ENCODE measurements at regions not wholly inside any gene's neighbourhood (a gene's known extent, or its start where the extent isn't known, plus 50 kb on each side); places are given as distances from the start of the nearest gene placed in this dataset.

- no peaks in the 10 kb centered on the region for H3F3A ChIP-seq (ENCODE audit: control insufficient read depth, insufficient read depth)
- no peak overlapping the region for H3K27ac ChIP-seq (ENCODE audit: low read depth, low read length)
- H3K9me3 ChIP-seq (ENCODE audit: control insufficient read depth, insufficient read depth, low read length) = no peaks in the 10 kb centered on the region
Measured at GRCh38 chr21:38949070-38949380, 143.3 kb downstream of the ETS2 start.

GRCh38 chr21:38948377-38949069 lies 142.8 kb downstream of the ETS2 start:
- no peaks in the 10 kb centered on the region for H4K20me1 ChIP-seq (ENCODE audit: control insufficient read depth, insufficient read depth, low read depth, low read length)
- no peaks in the 10 kb centered on the region for H3K9me3 ChIP-seq (ENCODE audit: control insufficient read depth, insufficient read depth, low read length)
- no peaks in the 10 kb centered on the region for H3K4me1 ChIP-seq (ENCODE audit: control insufficient read depth, low read length)
- H3K36me3 ChIP-seq (ENCODE audit: control insufficient read depth, low read length) = no peaks in the 10 kb centered on the region
- H3K79me2 ChIP-seq (ENCODE audit: control insufficient read depth, low read length) = no peaks in the 10 kb centered on the region
- no peaks in the 10 kb centered on the region for H3K9me2 ChIP-seq (replicated peaks; ENCODE audit: control insufficient read depth, low read length)
- no peak overlapping the region for H3K4me3 ChIP-seq (ENCODE audit: low read length)
- H3K27me3 ChIP-seq (ENCODE audit: control insufficient read depth, low read length) = no peaks in the 10 kb centered on the region
- H3K27ac ChIP-seq (ENCODE audit: low read depth, low read length) = no peak overlapping the region
- H3K4me2 ChIP-seq (ENCODE audit: low read length) = no peak overlapping the region
- H3F3A ChIP-seq (ENCODE audit: control insufficient read depth, insufficient read depth) = no peaks in the 10 kb centered on the region
- TF ChIP-seq, protein P1, sequence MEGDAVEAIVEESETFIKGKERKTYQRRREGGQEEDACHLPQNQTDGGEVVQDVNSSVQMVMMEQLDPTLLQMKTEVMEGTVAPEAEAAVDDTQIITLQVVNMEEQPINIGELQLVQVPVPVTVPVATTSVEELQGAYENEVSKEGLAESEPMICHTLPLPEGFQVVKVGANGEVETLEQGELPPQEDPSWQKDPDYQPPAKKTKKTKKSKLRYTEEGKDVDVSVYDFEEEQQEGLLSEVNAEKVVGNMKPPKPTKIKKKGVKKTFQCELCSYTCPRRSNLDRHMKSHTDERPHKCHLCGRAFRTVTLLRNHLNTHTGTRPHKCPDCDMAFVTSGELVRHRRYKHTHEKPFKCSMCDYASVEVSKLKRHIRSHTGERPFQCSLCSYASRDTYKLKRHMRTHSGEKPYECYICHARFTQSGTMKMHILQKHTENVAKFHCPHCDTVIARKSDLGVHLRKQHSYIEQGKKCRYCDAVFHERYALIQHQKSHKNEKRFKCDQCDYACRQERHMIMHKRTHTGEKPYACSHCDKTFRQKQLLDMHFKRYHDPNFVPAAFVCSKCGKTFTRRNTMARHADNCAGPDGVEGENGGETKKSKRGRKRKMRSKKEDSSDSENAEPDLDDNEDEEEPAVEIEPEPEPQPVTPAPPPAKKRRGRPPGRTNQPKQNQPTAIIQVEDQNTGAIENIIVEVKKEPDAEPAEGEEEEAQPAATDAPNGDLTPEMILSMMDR (IDR thresholded peaks at IDR 0.05; ENCODE audit: low read depth, low read length, poor library complexity, severe bottlenecking) = no peak
- no peak for TF ChIP-seq EZH2phosphoT487 (IDR thresholded peaks at IDR 0.05; ENCODE audit: borderline replicate concordance, low read length)

More at GRCh38 chr21:38949070-38949380, 143.3 kb downstream of the ETS2 start:
- H3K4me2 ChIP-seq (ENCODE audit: low read length) = no peak overlapping the region
- no peaks in the 10 kb centered on the region for H4K20me1 ChIP-seq (ENCODE audit: control insufficient read depth, insufficient read depth, low read depth, low read length)
- no peaks in the 10 kb centered on the region for H3K9me2 ChIP-seq (replicated peaks; ENCODE audit: control insufficient read depth, low read length)
- H3K36me3 ChIP-seq (ENCODE audit: control insufficient read depth, low read length) = no peaks in the 10 kb centered on the region
- H3K79me2 ChIP-seq (ENCODE audit: control insufficient read depth, low read length) = no peaks in the 10 kb centered on the region
- no peak overlapping the region for H3K4me3 ChIP-seq (ENCODE audit: low read length)
- no peaks in the 10 kb centered on the region for H3K27me3 ChIP-seq (ENCODE audit: control insufficient read depth, low read length)
- no peaks in the 10 kb centered on the region for H3K4me1 ChIP-seq (ENCODE audit: control insufficient read depth, low read length)
- TF ChIP-seq, protein P1 (IDR thresholded peaks at IDR 0.05; ENCODE audit: low read depth, low read length, poor library complexity, severe bottlenecking) = no peak
- TF ChIP-seq EZH2phosphoT487 (IDR thresholded peaks at IDR 0.05; ENCODE audit: borderline replicate concordance, low read length) = no peak

- no peak for TF ChIP-seq EZH2phosphoT487 (IDR thresholded peaks at IDR 0.05; ENCODE audit: borderline replicate concordance, low read length)
- TF ChIP-seq, protein P1 (IDR thresholded peaks at IDR 0.05; ENCODE audit: low read depth, low read length, poor library complexity, severe bottlenecking) = no peak
- Histone ChIP-seq H3K4me3 (ENCODE audit: low read length) (no peak overlapping the region), H3K4me2 (ENCODE audit: low read length) (no peak overlapping the region), H3K27ac (ENCODE audit: low read depth, low read length) (no peak overlapping the region), H3K36me3 (ENCODE audit: control insufficient read depth, low read length) (no peaks in the 10 kb centered on the region), H4K20me1 (ENCODE audit: control insufficient read depth, insufficient read depth, low read depth, low read length) (no peaks in the 10 kb centered on the region), H3F3A (ENCODE audit: control insufficient read depth, insufficient read depth) (no peaks in the 10 kb centered on the region), H3K27me3 (ENCODE audit: control insufficient read depth, low read length) (no peaks in the 10 kb centered on the region), H3K9me3 (ENCODE audit: control insufficient read depth, insufficient read depth, low read length) (no peaks in the 10 kb centered on the region), H3K79me2 (ENCODE audit: control insufficient read depth, low read length) (no peaks in the 10 kb centered on the region), H3K4me1 (ENCODE audit: control insufficient read depth, low read length) (no peaks in the 10 kb centered on the region), H3K9me2 (replicated peaks; ENCODE audit: control insufficient read depth, low read length) (no peaks in the 10 kb centered on the region)
Measured at GRCh38 chr21:38945545-38946245, 140.0 kb downstream of the ETS2 start.
